ENCODE measurements at regions not wholly inside any gene's neighbourhood (a gene's known extent, or its start where the extent isn't known, plus 50 kb on each side); places are given as distances from the start of the nearest gene placed in this dataset.

- Mint-ChIP-seq H3K4me1 (no peaks in the 10 kb centered on the region), H3K36me3 (no peaks in the 10 kb centered on the region), H3K9me3 (peaks cover 0 to 3% of the 10 kb centered on the region in 2 donors), H3K27me3 (ENCODE audit: low read depth in 2 of 2) (peaks cover 0 to 3% of the 10 kb centered on the region in 2 donors), H3K4me3 (no peak overlapping the region), H3K27ac (no peak overlapping the region)
- no peak for TF ChIP-seq CTCF (IDR thresholded peaks at IDR 0.05)
- Histone ChIP-seq H3K36me3 (ENCODE audit: control insufficient read depth, insufficient read depth, low read length) (no peaks in the 10 kb centered on the region), H3K27ac (ENCODE audit: low read length) (no peak overlapping the region), H3K9me3 (ENCODE audit: control insufficient read depth, insufficient read depth, low read length) (no peaks in the 10 kb centered on the region), H3K4me1 (ENCODE audit: control insufficient read depth, insufficient read depth, low read length) (no peaks in the 10 kb centered on the region), H3K27me3 (ENCODE audit: control insufficient read depth, insufficient read depth, low read length) (no peaks in the 10 kb centered on the region), H3K4me3 (ENCODE audit: low read length) (no peak overlapping the region)
- intact Hi-C loops (cut with micrococcal nuclease), result no loop called here
- WGBS (ENCODE audit: insufficient coverage), result 32% methylated on average over 4 of the region's 4 CpGs
- DNase-seq (no peak), ATAC-seq (no peak)
Observed at GRCh38 chr11:133711545-133711944, 133.8 kb downstream of the SPATA19 start.

GRCh38 chr11:133710681-133711240, 134.6 kb downstream of the SPATA19 start:
- H3K4me1 ChIP-seq (ENCODE audit: control insufficient read depth, insufficient read depth, low read length), result no peaks in the 10 kb centered on the region
- H3K27ac ChIP-seq (ENCODE audit: low read length), result no peak overlapping the region
- H3K4me1 Mint-ChIP-seq, result no peaks in the 10 kb centered on the region
- no peak overlapping the region for H3K4me3 Mint-ChIP-seq
- no peaks in the 10 kb centered on the region for H3K9me3 ChIP-seq (ENCODE audit: control insufficient read depth, insufficient read depth, low read length)
- ATAC-seq, result no peak
- H3K27me3 Mint-ChIP-seq (ENCODE audit: low read depth in 2 of 2), result peaks cover 0 to 3% of the 10 kb centered on the region in 2 donors
- no peak overlapping the region for H3K4me3 ChIP-seq (ENCODE audit: low read length)
- TF ChIP-seq CTCF (IDR thresholded peaks at IDR 0.05), result no peak
- no peaks in the 10 kb centered on the region for H3K36me3 ChIP-seq (ENCODE audit: control insufficient read depth, insufficient read depth, low read length)
- intact Hi-C loops (cut with micrococcal nuclease), result no loop called here
- H3K9me3 Mint-ChIP-seq, result peaks cover 0 to 3% of the 10 kb centered on the region in 2 donors
- no peak for DNase-seq
- no peaks in the 10 kb centered on the region for H3K27me3 ChIP-seq (ENCODE audit: control insufficient read depth, insufficient read depth, low read length)
- no peak overlapping the region for H3K27ac Mint-ChIP-seq
- H3K36me3 Mint-ChIP-seq, result no peaks in the 10 kb centered on the region
- WGBS (ENCODE audit: insufficient coverage), result 77% methylated on average over 4 of the region's 4 CpGs

GRCh38 chr11:133710241-133710640, 135.1 kb downstream of the SPATA19 start:
- H3K27ac ChIP-seq (ENCODE audit: low read length), result no peak overlapping the region
- no peak for TF ChIP-seq CTCF (IDR thresholded peaks at IDR 0.05)
- no peak overlapping the region for H3K4me3 Mint-ChIP-seq
- H3K27me3 ChIP-seq (ENCODE audit: control insufficient read depth, insufficient read depth, low read length), result no peaks in the 10 kb centered on the region
- H3K4me1 Mint-ChIP-seq, result no peaks in the 10 kb centered on the region
- WGBS (ENCODE audit: insufficient coverage), result 79% methylated on average over 3 of the region's 3 CpGs
- H3K4me1 ChIP-seq (ENCODE audit: control insufficient read depth, insufficient read depth, low read length), result no peaks in the 10 kb centered on the region
- intact Hi-C loops (cut with micrococcal nuclease), result no loop called here
- peaks cover 0 to 3% of the 10 kb centered on the region in 2 donors for H3K27me3 Mint-ChIP-seq (ENCODE audit: low read depth in 2 of 2)
- H3K4me3 ChIP-seq (ENCODE audit: low read length), result no peak overlapping the region
- H3K27ac Mint-ChIP-seq, result no peak overlapping the region
- no peaks in the 10 kb centered on the region for H3K36me3 ChIP-seq (ENCODE audit: control insufficient read depth, insufficient read depth, low read length)
- H3K9me3 Mint-ChIP-seq, result peaks cover 0 to 3% of the 10 kb centered on the region in 2 donors
- ATAC-seq, result no peak
- no peaks in the 10 kb centered on the region for H3K9me3 ChIP-seq (ENCODE audit: control insufficient read depth, insufficient read depth, low read length)
- no peak for DNase-seq
- H3K36me3 Mint-ChIP-seq, result no peaks in the 10 kb centered on the region

- H3K4me3 ChIP-seq (ENCODE audit: low read length), result no peak overlapping the region
- ATAC-seq (no peak), DNase-seq (no peak)
- peaks cover 2 to 5% of the 10 kb centered on the region in 2 donors for H3K9me3 Mint-ChIP-seq
- no peak overlapping the region for H3K4me3 Mint-ChIP-seq
- no peak for TF ChIP-seq CTCF (IDR thresholded peaks at IDR 0.05)
- 84% methylated on average over 5 of the region's 5 CpGs for WGBS (ENCODE audit: insufficient coverage)
- H3K36me3 ChIP-seq (ENCODE audit: control insufficient read depth, insufficient read depth, low read length), result no peaks in the 10 kb centered on the region
- no peak overlapping the region for H3K27ac Mint-ChIP-seq
- H3K4me1 Mint-ChIP-seq, result no peaks in the 10 kb centered on the region
- H3K27ac ChIP-seq (ENCODE audit: low read length), result no peak overlapping the region
- no peaks in the 10 kb centered on the region for H3K4me1 ChIP-seq (ENCODE audit: control insufficient read depth, insufficient read depth, low read length)
- intact Hi-C loops (cut with micrococcal nuclease), result no loop called here
- H3K27me3 Mint-ChIP-seq (ENCODE audit: low read depth in 2 of 2), result peaks cover 0 to 6% of the 10 kb centered on the region in 2 donors
- H3K27me3 ChIP-seq (ENCODE audit: control insufficient read depth, insufficient read depth, low read length), result no peaks in the 10 kb centered on the region
- no peaks in the 10 kb centered on the region for H3K9me3 ChIP-seq (ENCODE audit: control insufficient read depth, insufficient read depth, low read length)
- H3K36me3 Mint-ChIP-seq, result no peaks in the 10 kb centered on the region
Observed at GRCh38 chr11:133708547-133709051, 136.7 kb downstream of the SPATA19 start.
